ENCODE measurements at regions not wholly inside any gene's neighbourhood (a gene's known extent, or its start where the extent isn't known, plus 50 kb on each side); places are given as distances from the start of the nearest gene placed in this dataset.

DNA sequence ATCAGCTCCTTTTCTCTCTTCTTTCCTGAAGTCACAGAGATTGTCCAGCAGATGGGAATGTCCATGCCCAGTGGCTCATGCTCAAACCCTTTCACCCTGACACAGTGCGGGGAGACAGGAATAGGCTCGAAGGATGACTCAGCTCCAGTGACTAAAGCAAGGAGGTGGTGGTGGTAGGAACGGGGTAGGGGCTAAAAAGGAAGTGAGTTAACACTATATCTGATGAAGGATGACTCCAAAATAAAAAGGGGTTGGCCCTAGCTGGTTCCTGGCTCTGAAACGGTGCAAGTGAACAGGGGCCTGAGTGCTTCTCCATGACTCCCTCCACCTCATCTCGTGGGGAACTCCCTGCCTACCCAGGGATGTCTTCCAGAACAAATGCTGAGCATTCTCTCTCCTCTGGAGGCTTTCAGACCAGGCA, 167.4 kb upstream of the LPP start (continued):
- peak in 1 of 2 experiments; percentile 85; a peak in 1 of 4 replicates for TF ChIP-seq EP300 (IDR thresholded peaks at IDR 0.05; ENCODE audit: borderline replicate concordance in 1 of 2, low read depth in 1 of 2, low read length in 1 of 2)
- no peak for TF ChIP-seq MXI1 (IDR thresholded peaks at IDR 0.05; ENCODE audit: low read depth, low read length)
- TF ChIP-seq, protein P1, sequence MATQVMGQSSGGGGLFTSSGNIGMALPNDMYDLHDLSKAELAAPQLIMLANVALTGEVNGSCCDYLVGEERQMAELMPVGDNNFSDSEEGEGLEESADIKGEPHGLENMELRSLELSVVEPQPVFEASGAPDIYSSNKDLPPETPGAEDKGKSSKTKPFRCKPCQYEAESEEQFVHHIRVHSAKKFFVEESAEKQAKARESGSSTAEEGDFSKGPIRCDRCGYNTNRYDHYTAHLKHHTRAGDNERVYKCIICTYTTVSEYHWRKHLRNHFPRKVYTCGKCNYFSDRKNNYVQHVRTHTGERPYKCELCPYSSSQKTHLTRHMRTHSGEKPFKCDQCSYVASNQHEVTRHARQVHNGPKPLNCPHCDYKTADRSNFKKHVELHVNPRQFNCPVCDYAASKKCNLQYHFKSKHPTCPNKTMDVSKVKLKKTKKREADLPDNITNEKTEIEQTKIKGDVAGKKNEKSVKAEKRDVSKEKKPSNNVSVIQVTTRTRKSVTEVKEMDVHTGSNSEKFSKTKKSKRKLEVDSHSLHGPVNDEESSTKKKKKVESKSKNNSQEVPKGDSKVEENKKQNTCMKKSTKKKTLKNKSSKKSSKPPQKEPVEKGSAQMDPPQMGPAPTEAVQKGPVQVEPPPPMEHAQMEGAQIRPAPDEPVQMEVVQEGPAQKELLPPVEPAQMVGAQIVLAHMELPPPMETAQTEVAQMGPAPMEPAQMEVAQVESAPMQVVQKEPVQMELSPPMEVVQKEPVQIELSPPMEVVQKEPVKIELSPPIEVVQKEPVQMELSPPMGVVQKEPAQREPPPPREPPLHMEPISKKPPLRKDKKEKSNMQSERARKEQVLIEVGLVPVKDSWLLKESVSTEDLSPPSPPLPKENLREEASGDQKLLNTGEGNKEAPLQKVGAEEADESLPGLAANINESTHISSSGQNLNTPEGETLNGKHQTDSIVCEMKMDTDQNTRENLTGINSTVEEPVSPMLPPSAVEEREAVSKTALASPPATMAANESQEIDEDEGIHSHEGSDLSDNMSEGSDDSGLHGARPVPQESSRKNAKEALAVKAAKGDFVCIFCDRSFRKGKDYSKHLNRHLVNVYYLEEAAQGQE (IDR thresholded peaks at IDR 0.05; ENCODE audit: low read depth, low read length) = no peak
- TF ChIP-seq FOSL2 (IDR thresholded peaks at IDR 0.05; ENCODE audit: borderline replicate concordance, low read depth) = peak; percentile 98
- peak; percentile 65; the same call in 1 of the 2 replicates for TF ChIP-seq POLR2AphosphoS5 (IDR thresholded peaks at IDR 0.05; ENCODE audit: low read depth, low read length)

DNA sequence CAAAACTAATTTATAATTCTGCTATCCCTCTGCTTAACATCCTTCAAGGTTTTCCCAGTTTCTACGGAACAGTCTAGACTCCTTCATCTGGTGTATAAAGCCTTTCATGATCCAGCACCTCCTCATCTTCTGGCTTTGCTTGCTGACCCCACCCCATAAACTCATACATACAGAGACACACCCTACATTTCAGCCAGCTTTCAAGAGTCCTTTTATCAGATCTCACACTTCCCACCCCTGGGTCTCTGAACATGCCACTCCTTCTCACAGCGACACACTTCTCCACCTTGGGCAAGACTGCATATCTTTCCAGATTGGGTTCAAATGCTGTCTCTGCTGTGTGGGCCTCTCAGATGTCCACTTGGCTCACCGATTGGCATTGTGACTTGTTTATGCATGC, 166.8 kb upstream of the LPP start:
- Histone ChIP-seq H4K20me1 (ENCODE audit: insufficient read depth) (no peaks in the 10 kb centered on the region), H3K9me3 (no peaks in the 10 kb centered on the region), H3F3A (replicated peaks; ENCODE audit: insufficient read depth) (peaks cover 16% of the 10 kb centered on the region), H3K36me3 (replicated peaks in 1 of 2; ENCODE audit: control insufficient read depth in 1 of 2, insufficient read depth in 2 of 2, low read length in 1 of 2) (no peaks in the 10 kb centered on the region), H3K27ac (ENCODE audit: low read depth in 2 of 2, low read length in 1 of 2) (peak overlapping the region in 1 of 2 experiments; percentile 82; a peak in 2 of 4 replicates), H2AFZ (ENCODE audit: low read depth) (peak overlapping the region; percentile 41; the same call in 1 of the 2 replicates), H3K9ac (no peak overlapping the region), H3K4me1 (ENCODE audit: control insufficient read depth in 1 of 2, insufficient read depth in 2 of 2, low read depth in 1 of 2, low read length in 1 of 2) (peaks cover 0 to 15% of the 10 kb centered on the region in 2 experiments; a peak in 2 of 4 replicates), H3K9me2 (no peaks in the 10 kb centered on the region), H3K4me3 (ENCODE audit: low read depth in 2 of 2, low read length in 1 of 2) (no peak overlapping the region), H3K27me3 (ENCODE audit: insufficient read depth) (no peaks in the 10 kb centered on the region), H3K4me2 (peak overlapping the region; percentile 26), H3K79me2 (ENCODE audit: insufficient read depth) (no peaks in the 10 kb centered on the region)
- TF ChIP-seq EZH2phosphoT487 (IDR thresholded peaks at IDR 0.05; ENCODE audit: borderline replicate concordance, low read depth) (no peak), RAD21 (IDR thresholded peaks at IDR 0.05; ENCODE audit: low read length) (no peak), FOSL2 (IDR thresholded peaks at IDR 0.05; ENCODE audit: borderline replicate concordance, low read depth) (no peak), RXRA (IDR thresholded peaks at IDR 0.05; ENCODE audit: borderline replicate concordance, low read depth) (no peak), SMC3 (IDR thresholded peaks at IDR 0.05; ENCODE audit: low read depth, low read length) (no peak), FOXM1 (IDR thresholded peaks at IDR 0.05; ENCODE audit: low read depth) (no peak), GABPA (IDR thresholded peaks at IDR 0.05; ENCODE audit: low read depth) (no peak), TAF1 (IDR thresholded peaks at IDR 0.05; ENCODE audit: borderline replicate concordance, low read depth, low read length) (no peak), SIN3A (IDR thresholded peaks at IDR 0.05; ENCODE audit: borderline replicate concordance, low read depth, low read length) (no peak), EP300 (IDR thresholded peaks at IDR 0.05; ENCODE audit: borderline replicate concordance in 1 of 2, low read depth in 1 of 2, low read length in 1 of 2) (no peak), GATA2 (CRISPR knock-in tag; IDR thresholded peaks at IDR 0.05) (no peak), NRF1 (IDR thresholded peaks at IDR 0.05; ENCODE audit: low read depth, low read length) (no peak), FOXJ3 (CRISPR knock-in tag; IDR thresholded peaks at IDR 0.05) (no peak), RFX5 (IDR thresholded peaks at IDR 0.05; ENCODE audit: low read length) (no peak), TCF12 (IDR thresholded peaks at IDR 0.05) (no peak), JUND (IDR thresholded peaks at IDR 0.05) (no peak)
- TF ChIP-seq, protein P2, sequence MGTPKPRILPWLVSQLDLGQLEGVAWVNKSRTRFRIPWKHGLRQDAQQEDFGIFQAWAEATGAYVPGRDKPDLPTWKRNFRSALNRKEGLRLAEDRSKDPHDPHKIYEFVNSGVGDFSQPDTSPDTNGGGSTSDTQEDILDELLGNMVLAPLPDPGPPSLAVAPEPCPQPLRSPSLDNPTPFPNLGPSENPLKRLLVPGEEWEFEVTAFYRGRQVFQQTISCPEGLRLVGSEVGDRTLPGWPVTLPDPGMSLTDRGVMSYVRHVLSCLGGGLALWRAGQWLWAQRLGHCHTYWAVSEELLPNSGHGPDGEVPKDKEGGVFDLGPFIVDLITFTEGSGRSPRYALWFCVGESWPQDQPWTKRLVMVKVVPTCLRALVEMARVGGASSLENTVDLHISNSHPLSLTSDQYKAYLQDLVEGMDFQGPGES (IDR thresholded peaks at IDR 0.05; ENCODE audit: low read depth, low read length) = no peak
- TF ChIP-seq, protein P3, sequence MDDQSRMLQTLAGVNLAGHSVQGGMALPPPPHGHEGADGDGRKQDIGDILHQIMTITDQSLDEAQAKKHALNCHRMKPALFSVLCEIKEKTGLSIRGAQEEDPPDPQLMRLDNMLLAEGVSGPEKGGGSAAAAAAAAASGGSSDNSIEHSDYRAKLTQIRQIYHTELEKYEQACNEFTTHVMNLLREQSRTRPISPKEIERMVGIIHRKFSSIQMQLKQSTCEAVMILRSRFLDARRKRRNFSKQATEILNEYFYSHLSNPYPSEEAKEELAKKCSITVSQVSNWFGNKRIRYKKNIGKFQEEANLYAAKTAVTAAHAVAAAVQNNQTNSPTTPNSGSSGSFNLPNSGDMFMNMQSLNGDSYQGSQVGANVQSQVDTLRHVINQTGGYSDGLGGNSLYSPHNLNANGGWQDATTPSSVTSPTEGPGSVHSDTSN (IDR thresholded peaks at IDR 0.05) = no peak
- no peak for DNase-seq
- POLR2A ChIA-PET = no interaction called here
- 47% methylated on average over 3 of the region's 3 CpGs for WGBS (ENCODE audit: low lambda C conversion rate)
- CTCF ChIA-PET = no interaction called here

All from SK-N-SH (cell line).